GM12878 (cell line): ENCODE measurements at regions not wholly inside any gene's neighbourhood (a gene's known extent, or its start where the extent isn't known, plus 50 kb on each side); places are given as distances from the start of the nearest gene placed in this dataset.

ENCODE experiments used
- ATAC-seq: fragments of 200-7000 bp; cut with Tn5 transposase; 3 replicates; pipeline ENCODE4 v1.9.1; 2020; ENCODE audit warnings: mild to moderate bottlenecking, moderate library complexity
- BruUV-seq: library from RNA; stranded (reverse); fragments of 400-500 nt; replicated peaks from 2 replicates; lab custom pipeline; 2021; lab: Mats Ljungman, UMichigan
- CTCF ChIA-PET: fragments of 300-600 bp; sonication (Branson Sonifier 250); formaldehyde crosslinking; extraction: SDS; loops from one replicate; lab custom pipeline; 2021; ENCODE audit warnings: inconsistent platforms; lab: Yijun Ruan, JAX
- POLR2A ChIA-PET: fragments of 350-600 bp; formaldehyde crosslinking; extraction: SDS; loops from one replicate; lab custom pipeline; 2021; ENCODE audit warnings: inconsistent platforms; lab: Charles Lee
- RAD21 ChIA-PET: fragments of 300-600 bp; sonication (Branson Sonifier 250); formaldehyde crosslinking; loops from one replicate; lab custom pipeline; 2023; ENCODE audit warnings: antibody characterized with exemption; ENCODE audit not compliant: unreplicated experiment; lab: Charles Lee
- SMC1A ChIA-PET: fragments of 300-600 bp; sonication (Branson Sonifier 250); formaldehyde crosslinking; loops from one replicate; lab custom pipeline; 2023; ENCODE audit not compliant: unreplicated experiment, uncharacterized antibody; lab: Charles Lee
- DNase-seq: peaks from one replicate; pipeline ENCODE4 v3.0.0-alpha.2; 2011; ENCODE audit warnings: low read depth, low spot score
- FAIRE-seq: peaks from 3 replicates; lab custom pipeline; 2011; peaks lifted over from hg19 to GRCh38; lab: Jason Lieb, UNC
- H2AFZ ChIP-seq: 2 replicates; pipeline ENCODE4 v1.6.0; 2011; ENCODE audit warnings: low read depth, low read length, control low read depth; ENCODE audit not compliant: control insufficient read depth
- H3K27ac ChIP-seq: 2 replicates; pipeline ENCODE4 v1.5.1; 2011; ENCODE audit warnings: control low read depth; ENCODE audit not compliant: control insufficient read depth, insufficient read depth
- H3K27me3 ChIP-seq, 2 experiments: replicated peaks in 1 of 2; 2 replicates each; pipeline versions ENCODE4 v1.6.0 to v1.6.1; 2011; ENCODE audit warnings: low read length in 1 of 2; ENCODE audit not compliant: control insufficient read depth in 2 of 2, insufficient read depth in 2 of 2
- H3K36me3 ChIP-seq, 2 experiments: 2 replicates each; pipeline ENCODE4 v1.5.1; 2011; ENCODE audit warnings: low read length in 1 of 2; ENCODE audit not compliant: control insufficient read depth in 2 of 2, insufficient read depth in 2 of 2
- H3K4me1 ChIP-seq: 2 replicates; pipeline ENCODE4 v1.6.1; 2011; ENCODE audit warnings: mild to moderate bottlenecking, low read length, moderate library complexity, mixed read lengths; ENCODE audit not compliant: control insufficient read depth, insufficient read depth
- H3K4me2 ChIP-seq: 2 replicates; pipeline ENCODE4 v1.6.0; 2011; ENCODE audit warnings: control low read depth; ENCODE audit not compliant: control insufficient read depth, insufficient read depth
- H3K4me3 ChIP-seq: fragments of 200-600 bp; sonication (generic); 2 replicates; pipeline ENCODE4 v1.5.1; 2016
- H3K79me2 ChIP-seq: 2 replicates; pipeline ENCODE4 v1.6.0; 2011; ENCODE audit warnings: low read length; ENCODE audit not compliant: control insufficient read depth, insufficient read depth
- H3K9ac ChIP-seq: 2 replicates; pipeline ENCODE4 v1.8.0; 2011; ENCODE audit warnings: low read length, control low read depth, mixed read lengths; ENCODE audit not compliant: control insufficient read depth, insufficient read depth
- H3K9me3 ChIP-seq: replicated peaks from 3 replicates; pipeline ENCODE4 v1.5.1; 2011; ENCODE audit warnings: mild to moderate bottlenecking, low read length; ENCODE audit not compliant: control insufficient read depth, insufficient read depth
- H4K20me1 ChIP-seq: 2 replicates; pipeline ENCODE4 v1.6.0; 2011; ENCODE audit not compliant: control insufficient read depth, insufficient read depth
- ATF7 ChIP-seq: fragments of 450-650 bp; IDR thresholded peaks from 2 replicates; pipeline ENCODE4 v1.6.1; 2016; ENCODE audit warnings: low read depth, mild to moderate bottlenecking
- GATAD2B ChIP-seq: fragments of 450-650 bp; conservative IDR thresholded peaks from 2 replicates; pipeline ENCODE4 v1.6.1; 2017; ENCODE audit warnings: low read depth, mild to moderate bottlenecking, moderate library complexity
- KLF5 ChIP-seq: fragments of 450-650 bp; IDR thresholded peaks from 2 replicates; pipeline ENCODE4 v1.6.1; 2014; ENCODE audit warnings: mild to moderate bottlenecking; ENCODE audit not compliant: partially characterized antibody
- MYB ChIP-seq: fragments of 150-350 bp; IDR thresholded peaks from 2 replicates; pipeline ENCODE4 v1.6.1; 2014; ENCODE audit warnings: mild to moderate bottlenecking, low read depth, low read length, borderline replicate concordance
- PML ChIP-seq: IDR thresholded peaks from 2 replicates; pipeline ENCODE4 v1.6.1; 2012; ENCODE audit warnings: low read length, inconsistent platforms
- POLR2AphosphoS2 ChIP-seq: IDR thresholded peaks from 2 replicates; pipeline ENCODE4 v1.6.1; 2011; ENCODE audit warnings: low read depth, mild to moderate bottlenecking, low read length, improper control_type of control experiment, moderate library complexity
- SMAD5 ChIP-seq: IDR thresholded peaks from 2 replicates; pipeline ENCODE4 v1.6.1; 2016; ENCODE audit warnings: antibody characterized with exemption, low read depth
- WGBS: methylation state at CpG from one replicate; pipeline ENCODE4 v1.1.6; 2016; ENCODE audit warnings: low lambda C conversion rate; ENCODE audit not compliant: insufficient replicate concordance, insufficient coverage; ENCODE audit errors: missing lambda C conversion rate; 5-methylcytosine and 5-hydroxymethylcytosine counted together
- in situ Hi-C: fragments of 300-500 bp; cut with MboI; formaldehyde crosslinking; loops from 9 replicates; pipeline ENCODE4 v1.14.3; 2018; ENCODE audit warnings: mixed read lengths
- intact Hi-C: fragments of 100-400 bp; cut with micrococcal nuclease; formaldehyde crosslinking; loops from one replicate; pipeline ENCODE4 v1.14.2; 2022; ENCODE audit not compliant: unreplicated experiment
- TF ChIP-seq, protein P1 (sequence below): fragments of 450-650 bp; conservative IDR thresholded peaks from 2 replicates; pipeline ENCODE4 v1.6.1; 2017; ENCODE audit warnings: mild to moderate bottlenecking, moderate library complexity
- TF ChIP-seq, protein P2 (sequence below): IDR thresholded peaks from 2 replicates; pipeline ENCODE4 v1.6.1; 2012; ENCODE audit warnings: low read depth, low read length, improper control_type of control experiment
- TF ChIP-seq, protein P3 (sequence below): fragments of 450-650 bp; IDR thresholded peaks from 2 replicates; pipeline ENCODE4 v1.6.1; 2017; ENCODE audit warnings: low read depth, mild to moderate bottlenecking, moderate library complexity
- TF ChIP-seq, protein P4 (sequence below): IDR thresholded peaks from 2 replicates; pipeline ENCODE4 v1.6.1; 2011; ENCODE audit warnings: low read depth, mild to moderate bottlenecking, low read length, moderate library complexity, borderline replicate concordance; ENCODE audit errors: extremely low read depth
- TF ChIP-seq, protein P5 (sequence below): fragments of 450-650 bp; IDR thresholded peaks from 2 replicates; pipeline ENCODE4 v1.6.1; 2017; ENCODE audit warnings: mild to moderate bottlenecking
- TF ChIP-seq, protein P6 (sequence below): fragments of 450-650 bp; IDR thresholded peaks from 2 replicates; pipeline ENCODE4 v1.6.1; 2017; ENCODE audit warnings: mild to moderate bottlenecking, low read depth, inconsistent platforms; ENCODE audit not compliant: poor library complexity, severe bottlenecking
- TF ChIP-seq, protein P7 (sequence below): IDR thresholded peaks from 2 replicates; pipeline ENCODE4 v1.6.1; 2011; ENCODE audit warnings: mild to moderate bottlenecking, low read depth, low read length, moderate library complexity; ENCODE audit not compliant: insufficient replicate concordance

DNA sequence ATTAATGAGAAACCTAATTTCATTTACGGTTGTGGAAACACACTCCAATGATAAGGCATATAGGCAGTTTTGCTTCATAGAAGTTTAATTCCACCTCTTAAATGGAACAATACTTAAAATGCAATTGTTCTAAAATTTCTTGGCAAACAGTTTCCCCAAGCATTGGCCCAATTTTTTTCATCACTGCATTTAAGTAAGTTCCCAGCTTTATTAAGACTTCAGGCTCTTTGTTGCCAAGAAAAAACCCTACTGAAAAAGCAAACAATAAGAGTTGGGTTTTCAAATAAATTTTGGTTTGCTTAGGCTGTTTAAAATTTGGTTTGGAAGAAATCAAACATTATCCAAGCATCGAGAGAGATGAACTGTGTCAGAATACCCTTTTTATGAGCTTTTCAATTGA, 690.9 kb upstream of the NRSN1 start:
- in situ Hi-C loops: no loop called here
- Histone ChIP-seq H2AFZ (no peak overlapping the region), H3K4me1 (no peaks in the 10 kb centered on the region), H3K79me2 (no peaks in the 10 kb centered on the region), H3K9ac (no peak overlapping the region), H3K9me3 (no peaks in the 10 kb centered on the region), H3K4me3 (no peak overlapping the region), H3K4me2 (no peak overlapping the region), H3K36me3 (no peaks in the 10 kb centered on the region), H4K20me1 (no peaks in the 10 kb centered on the region), H3K27ac (no peak overlapping the region), H3K27me3 (no peaks in the 10 kb centered on the region; a peak in 1 of 4 replicates)
- no TSS peak for BruUV-seq
- SMC1A ChIA-PET: no interaction called here
- POLR2A ChIA-PET: no interaction called here
- 13% methylated on average over 2 of the region's 2 CpGs for WGBS
- no peak for FAIRE-seq
- intact Hi-C loops: no loop called here
- CTCF ChIA-PET: interaction anchor here (1.1 to 1.6 kb wide), 2 partner anchors 11 to 747 kb away, joined by 3 to 4 read pairs; no protein-coding TSS in a partner anchor
- DNase-seq: no peak
- no peak for ATAC-seq
- RAD21 ChIA-PET: no interaction called here
- TF ChIP-seq POLR2AphosphoS2 (no peak), KLF5 (no peak), SMAD5 (no peak), MYB (no peak), GATAD2B (no peak), PML (no peak), ATF7 (no peak)
- TF ChIP-seq, protein P1, sequence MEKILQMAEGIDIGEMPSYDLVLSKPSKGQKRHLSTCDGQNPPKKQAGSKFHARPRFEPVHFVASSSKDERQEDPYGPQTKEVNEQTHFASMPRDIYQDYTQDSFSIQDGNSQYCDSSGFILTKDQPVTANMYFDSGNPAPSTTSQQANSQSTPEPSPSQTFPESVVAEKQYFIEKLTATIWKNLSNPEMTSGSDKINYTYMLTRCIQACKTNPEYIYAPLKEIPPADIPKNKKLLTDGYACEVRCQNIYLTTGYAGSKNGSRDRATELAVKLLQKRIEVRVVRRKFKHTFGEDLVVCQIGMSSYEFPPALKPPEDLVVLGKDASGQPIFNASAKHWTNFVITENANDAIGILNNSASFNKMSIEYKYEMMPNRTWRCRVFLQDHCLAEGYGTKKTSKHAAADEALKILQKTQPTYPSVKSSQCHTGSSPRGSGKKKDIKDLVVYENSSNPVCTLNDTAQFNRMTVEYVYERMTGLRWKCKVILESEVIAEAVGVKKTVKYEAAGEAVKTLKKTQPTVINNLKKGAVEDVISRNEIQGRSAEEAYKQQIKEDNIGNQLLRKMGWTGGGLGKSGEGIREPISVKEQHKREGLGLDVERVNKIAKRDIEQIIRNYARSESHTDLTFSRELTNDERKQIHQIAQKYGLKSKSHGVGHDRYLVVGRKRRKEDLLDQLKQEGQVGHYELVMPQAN: no peak
- TF ChIP-seq, protein P2, sequence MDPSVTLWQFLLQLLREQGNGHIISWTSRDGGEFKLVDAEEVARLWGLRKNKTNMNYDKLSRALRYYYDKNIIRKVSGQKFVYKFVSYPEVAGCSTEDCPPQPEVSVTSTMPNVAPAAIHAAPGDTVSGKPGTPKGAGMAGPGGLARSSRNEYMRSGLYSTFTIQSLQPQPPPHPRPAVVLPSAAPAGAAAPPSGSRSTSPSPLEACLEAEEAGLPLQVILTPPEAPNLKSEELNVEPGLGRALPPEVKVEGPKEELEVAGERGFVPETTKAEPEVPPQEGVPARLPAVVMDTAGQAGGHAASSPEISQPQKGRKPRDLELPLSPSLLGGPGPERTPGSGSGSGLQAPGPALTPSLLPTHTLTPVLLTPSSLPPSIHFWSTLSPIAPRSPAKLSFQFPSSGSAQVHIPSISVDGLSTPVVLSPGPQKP: no peak
- TF ChIP-seq, protein P3, sequence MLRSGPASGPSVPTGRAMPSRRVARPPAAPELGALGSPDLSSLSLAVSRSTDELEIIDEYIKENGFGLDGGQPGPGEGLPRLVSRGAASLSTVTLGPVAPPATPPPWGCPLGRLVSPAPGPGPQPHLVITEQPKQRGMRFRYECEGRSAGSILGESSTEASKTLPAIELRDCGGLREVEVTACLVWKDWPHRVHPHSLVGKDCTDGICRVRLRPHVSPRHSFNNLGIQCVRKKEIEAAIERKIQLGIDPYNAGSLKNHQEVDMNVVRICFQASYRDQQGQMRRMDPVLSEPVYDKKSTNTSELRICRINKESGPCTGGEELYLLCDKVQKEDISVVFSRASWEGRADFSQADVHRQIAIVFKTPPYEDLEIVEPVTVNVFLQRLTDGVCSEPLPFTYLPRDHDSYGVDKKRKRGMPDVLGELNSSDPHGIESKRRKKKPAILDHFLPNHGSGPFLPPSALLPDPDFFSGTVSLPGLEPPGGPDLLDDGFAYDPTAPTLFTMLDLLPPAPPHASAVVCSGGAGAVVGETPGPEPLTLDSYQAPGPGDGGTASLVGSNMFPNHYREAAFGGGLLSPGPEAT: no peak
- TF ChIP-seq, protein P4, sequence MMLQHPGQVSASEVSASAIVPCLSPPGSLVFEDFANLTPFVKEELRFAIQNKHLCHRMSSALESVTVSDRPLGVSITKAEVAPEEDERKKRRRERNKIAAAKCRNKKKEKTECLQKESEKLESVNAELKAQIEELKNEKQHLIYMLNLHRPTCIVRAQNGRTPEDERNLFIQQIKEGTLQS: no peak
- TF ChIP-seq, protein P5, sequence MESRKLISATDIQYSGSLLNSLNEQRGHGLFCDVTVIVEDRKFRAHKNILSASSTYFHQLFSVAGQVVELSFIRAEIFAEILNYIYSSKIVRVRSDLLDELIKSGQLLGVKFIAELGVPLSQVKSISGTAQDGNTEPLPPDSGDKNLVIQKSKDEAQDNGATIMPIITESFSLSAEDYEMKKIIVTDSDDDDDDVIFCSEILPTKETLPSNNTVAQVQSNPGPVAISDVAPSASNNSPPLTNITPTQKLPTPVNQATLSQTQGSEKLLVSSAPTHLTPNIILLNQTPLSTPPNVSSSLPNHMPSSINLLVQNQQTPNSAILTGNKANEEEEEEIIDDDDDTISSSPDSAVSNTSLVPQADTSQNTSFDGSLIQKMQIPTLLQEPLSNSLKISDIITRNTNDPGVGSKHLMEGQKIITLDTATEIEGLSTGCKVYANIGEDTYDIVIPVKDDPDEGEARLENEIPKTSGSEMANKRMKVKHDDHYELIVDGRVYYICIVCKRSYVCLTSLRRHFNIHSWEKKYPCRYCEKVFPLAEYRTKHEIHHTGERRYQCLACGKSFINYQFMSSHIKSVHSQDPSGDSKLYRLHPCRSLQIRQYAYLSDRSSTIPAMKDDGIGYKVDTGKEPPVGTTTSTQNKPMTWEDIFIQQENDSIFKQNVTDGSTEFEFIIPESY: no peak
- TF ChIP-seq, protein P6, sequence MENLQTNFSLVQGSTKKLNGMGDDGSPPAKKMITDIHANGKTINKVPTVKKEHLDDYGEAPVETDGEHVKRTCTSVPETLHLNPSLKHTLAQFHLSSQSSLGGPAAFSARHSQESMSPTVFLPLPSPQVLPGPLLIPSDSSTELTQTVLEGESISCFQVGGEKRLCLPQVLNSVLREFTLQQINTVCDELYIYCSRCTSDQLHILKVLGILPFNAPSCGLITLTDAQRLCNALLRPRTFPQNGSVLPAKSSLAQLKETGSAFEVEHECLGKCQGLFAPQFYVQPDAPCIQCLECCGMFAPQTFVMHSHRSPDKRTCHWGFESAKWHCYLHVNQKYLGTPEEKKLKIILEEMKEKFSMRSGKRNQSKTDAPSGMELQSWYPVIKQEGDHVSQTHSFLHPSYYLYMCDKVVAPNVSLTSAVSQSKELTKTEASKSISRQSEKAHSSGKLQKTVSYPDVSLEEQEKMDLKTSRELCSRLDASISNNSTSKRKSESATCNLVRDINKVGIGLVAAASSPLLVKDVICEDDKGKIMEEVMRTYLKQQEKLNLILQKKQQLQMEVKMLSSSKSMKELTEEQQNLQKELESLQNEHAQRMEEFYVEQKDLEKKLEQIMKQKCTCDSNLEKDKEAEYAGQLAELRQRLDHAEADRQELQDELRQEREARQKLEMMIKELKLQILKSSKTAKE: no peak
- TF ChIP-seq, protein P7, sequence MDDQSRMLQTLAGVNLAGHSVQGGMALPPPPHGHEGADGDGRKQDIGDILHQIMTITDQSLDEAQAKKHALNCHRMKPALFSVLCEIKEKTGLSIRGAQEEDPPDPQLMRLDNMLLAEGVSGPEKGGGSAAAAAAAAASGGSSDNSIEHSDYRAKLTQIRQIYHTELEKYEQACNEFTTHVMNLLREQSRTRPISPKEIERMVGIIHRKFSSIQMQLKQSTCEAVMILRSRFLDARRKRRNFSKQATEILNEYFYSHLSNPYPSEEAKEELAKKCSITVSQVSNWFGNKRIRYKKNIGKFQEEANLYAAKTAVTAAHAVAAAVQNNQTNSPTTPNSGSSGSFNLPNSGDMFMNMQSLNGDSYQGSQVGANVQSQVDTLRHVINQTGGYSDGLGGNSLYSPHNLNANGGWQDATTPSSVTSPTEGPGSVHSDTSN: no peak
